Suppressor macrophage (primary cell): ENCODE measurements at regions not wholly inside any gene's neighbourhood (a gene's known extent, or its start where the extent isn't known, plus 50 kb on each side); places are given as distances from the start of the nearest gene placed in this dataset.
"Not testable (repeated sequence)": the region's sequence is repeated elsewhere in the genome, so short reads cannot be mapped to it uniquely, and the experiment has no call there.

Experiments
- DNase-seq, 4 experiments: peaks; one replicate each; pipeline ENCODE4 v3.0.0-alpha.2; 2020 to 2022

- DNase-seq, result no peak
Observed at GRCh38 chr5:2001300-2001699, 118.6 kb upstream of the IRX4 start.

- no peak for DNase-seq
Observed at GRCh38 chr5:2000591-2000990, 117.9 kb upstream of the IRX4 start.

- no peak for DNase-seq
Observed at GRCh38 chr5:1999794-2000193, 117.1 kb upstream of the IRX4 start.

- no peak for DNase-seq
Observed at GRCh38 chr5:1998716-1999317, 116.1 kb upstream of the IRX4 start.

GRCh38 chr5:1998348-1998669 lies 115.6 kb upstream of the IRX4 start:
- DNase-seq, result no peak

GRCh38 chr5:1997640-1998347 lies 115.1 kb upstream of the IRX4 start:
- no peak for DNase-seq

GRCh38 chr5:1995491-1995890 lies 112.8 kb upstream of the IRX4 start:
- DNase-seq, result no peak

GRCh38 chr5:1987471-1987870 lies 104.7 kb upstream of the IRX4 start:
- no peak for DNase-seq

GRCh38 chr5:1985781-1986180 lies 103.1 kb upstream of the IRX4 start:
- no peak for DNase-seq

GRCh38 chr5:1983919-1984695 lies 101.4 kb upstream of the IRX4 start:
- DNase-seq, result no peak

- DNase-seq, result no peak
Observed at GRCh38 chr5:1983401-1983800, 100.7 kb upstream of the IRX4 start.

GRCh38 chr5:1982561-1982960 lies 99.8 kb upstream of the IRX4 start:
- not testable (repeated sequence) for DNase-seq

- DNase-seq, result no peak
Observed at GRCh38 chr5:1975898-1976765, 93.4 kb upstream of the IRX4 start.

- DNase-seq, result no peak
Observed at GRCh38 chr5:1975406-1975715, 92.6 kb upstream of the IRX4 start.

GRCh38 chr5:1974501-1975405 lies 92.0 kb upstream of the IRX4 start:
- DNase-seq, result no peak

- no peak for DNase-seq
Observed at GRCh38 chr5:1974081-1974480, 91.4 kb upstream of the IRX4 start.

GRCh38 chr5:1973391-1974013 lies 90.8 kb upstream of the IRX4 start:
- DNase-seq, result no peak

- no peak for DNase-seq
Observed at GRCh38 chr5:1971944-1972343, 89.2 kb upstream of the IRX4 start.

- no peak for DNase-seq
Observed at GRCh38 chr5:1967736-1968135, 85.0 kb upstream of the IRX4 start.

- no peak for DNase-seq
Observed at GRCh38 chr5:1966461-1966860, 83.7 kb upstream of the IRX4 start.

GRCh38 chr5:1965925-1966324 lies 83.2 kb upstream of the IRX4 start:
- no peak for DNase-seq
